ENCODE measurements at regions not wholly inside any gene's neighbourhood (a gene's known extent, or its start where the extent isn't known, plus 50 kb on each side); places are given as distances from the start of the nearest gene placed in this dataset.

DNA sequence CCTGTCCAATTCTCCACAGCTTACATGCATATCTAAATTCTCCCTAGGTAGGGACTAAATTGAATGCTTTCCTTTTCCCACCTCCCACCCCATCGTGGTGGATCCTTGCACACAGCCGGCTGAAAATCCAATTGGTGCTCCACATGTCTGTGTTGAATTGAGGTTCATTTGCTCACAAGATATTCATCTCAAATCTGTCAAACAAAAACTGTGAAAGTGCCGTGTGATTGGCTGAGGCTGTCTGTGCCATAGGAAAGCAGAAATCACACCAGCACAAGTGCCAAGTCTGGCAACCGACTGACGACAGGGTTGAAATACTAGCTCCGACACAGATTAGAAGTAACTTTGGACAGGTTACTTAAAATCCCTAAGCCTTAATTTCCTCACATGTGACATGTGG lies 823.3 kb downstream of the TDRD15 start:
- Histone ChIP-seq H2BK5ac (ENCODE audit: low read depth, low read length, poor library complexity, severe bottlenecking) (no peak overlapping the region), H3K4me3 (ENCODE audit: insufficient read depth, low read depth, low read length) (no peak overlapping the region), H2AFZ (replicated peaks; ENCODE audit: low read length, poor library complexity) (no peak overlapping the region), H3K9me3 (ENCODE audit: control insufficient read depth, insufficient read depth, low read length) (no peaks in the 10 kb centered on the region), H2BK20ac (ENCODE audit: low read depth, low read length) (no peak overlapping the region), H3K14ac (replicated peaks; ENCODE audit: low read depth, low read length) (no peak overlapping the region), H3K23ac (ENCODE audit: low read depth, low read length) (no peak overlapping the region), H4K20me1 (ENCODE audit: insufficient read depth, low read length) (no peaks in the 10 kb centered on the region), H4K91ac (ENCODE audit: insufficient read depth, low read depth, low read length) (no peak overlapping the region), H3K4ac (ENCODE audit: low read depth, low read length) (no peak overlapping the region), H3K4me1 (ENCODE audit: control insufficient read depth, insufficient read depth, low read length) (no peaks in the 10 kb centered on the region), H3K79me1 (ENCODE audit: low read depth in 1 of 2, low read length in 2 of 2) (no peaks in the 10 kb centered on the region), H2AK9ac (replicated peaks; ENCODE audit: low read depth, low read length, poor library complexity) (no peak overlapping the region), H2BK120ac (ENCODE audit: low read depth, low read length) (no peak overlapping the region), H3K9ac (ENCODE audit: low read depth, low read length) (no peak overlapping the region), H3K56ac (ENCODE audit: extremely low read depth, insufficient read depth, low read length) (no peak overlapping the region), H2AK5ac (ENCODE audit: low read depth, low read length) (no peak overlapping the region), H3K27me3 (ENCODE audit: control insufficient read depth, insufficient read depth, low read length) (no peaks in the 10 kb centered on the region), H3K27ac (ENCODE audit: insufficient read depth, low read length) (no peak overlapping the region), H3K18ac (ENCODE audit: low read depth, low read length) (no peak overlapping the region), H3K36me3 (ENCODE audit: control insufficient read depth, insufficient read depth, low read length) (no peaks in the 10 kb centered on the region), H4K8ac (ENCODE audit: low read depth in 2 of 2, low read length in 2 of 2) (no peak overlapping the region), H2BK15ac (ENCODE audit: low read depth, low read length) (no peak overlapping the region), H3K9me1 (ENCODE audit: insufficient read depth, low read length) (no peaks in the 10 kb centered on the region), H4K5ac (ENCODE audit: low read depth, low read length) (no peak overlapping the region), H3K4me2 (ENCODE audit: low read depth, low read length) (no peak overlapping the region)
- dilution Hi-C loops (cut with HindIII; ENCODE audit: low sequenced_read_pairs, unreplicated experiment): no loop called here
- no TSS peak for BruUV-seq (replicated peaks)
- ChIA-PET POLR2A (ENCODE audit: unreplicated experiment) (no interaction called here), CTCF (no interaction called here)
- no peak for TF ChIP-seq MAFK (IDR thresholded peaks at IDR 0.05; ENCODE audit: low read depth, low read length)
- TF ChIP-seq BHLHE40 (IDR thresholded peaks at IDR 0.05; ENCODE audit: low read depth, low read length): no peak
- no peak for TF ChIP-seq MAZ (IDR thresholded peaks at IDR 0.05; ENCODE audit: borderline replicate concordance, low read depth, low read length)
- TF ChIP-seq FOS (IDR thresholded peaks at IDR 0.05; ENCODE audit: low read depth, low read length): no peak
- no peak for TF ChIP-seq RAD21 (IDR thresholded peaks at IDR 0.05; ENCODE audit: low read length)
- TF ChIP-seq RFX5 (IDR thresholded peaks at IDR 0.05; ENCODE audit: low read depth, low read length): no peak
- TF ChIP-seq MXI1 (IDR thresholded peaks at IDR 0.05; ENCODE audit: borderline replicate concordance, low read depth, low read length): no peak
- no peak for TF ChIP-seq CEBPB (IDR thresholded peaks at IDR 0.05; ENCODE audit: low read depth, low read length)
- TF ChIP-seq, protein P1, sequence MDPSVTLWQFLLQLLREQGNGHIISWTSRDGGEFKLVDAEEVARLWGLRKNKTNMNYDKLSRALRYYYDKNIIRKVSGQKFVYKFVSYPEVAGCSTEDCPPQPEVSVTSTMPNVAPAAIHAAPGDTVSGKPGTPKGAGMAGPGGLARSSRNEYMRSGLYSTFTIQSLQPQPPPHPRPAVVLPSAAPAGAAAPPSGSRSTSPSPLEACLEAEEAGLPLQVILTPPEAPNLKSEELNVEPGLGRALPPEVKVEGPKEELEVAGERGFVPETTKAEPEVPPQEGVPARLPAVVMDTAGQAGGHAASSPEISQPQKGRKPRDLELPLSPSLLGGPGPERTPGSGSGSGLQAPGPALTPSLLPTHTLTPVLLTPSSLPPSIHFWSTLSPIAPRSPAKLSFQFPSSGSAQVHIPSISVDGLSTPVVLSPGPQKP (IDR thresholded peaks at IDR 0.05; ENCODE audit: borderline replicate concordance, low read depth, low read length): no peak
- TF ChIP-seq, protein P2, sequence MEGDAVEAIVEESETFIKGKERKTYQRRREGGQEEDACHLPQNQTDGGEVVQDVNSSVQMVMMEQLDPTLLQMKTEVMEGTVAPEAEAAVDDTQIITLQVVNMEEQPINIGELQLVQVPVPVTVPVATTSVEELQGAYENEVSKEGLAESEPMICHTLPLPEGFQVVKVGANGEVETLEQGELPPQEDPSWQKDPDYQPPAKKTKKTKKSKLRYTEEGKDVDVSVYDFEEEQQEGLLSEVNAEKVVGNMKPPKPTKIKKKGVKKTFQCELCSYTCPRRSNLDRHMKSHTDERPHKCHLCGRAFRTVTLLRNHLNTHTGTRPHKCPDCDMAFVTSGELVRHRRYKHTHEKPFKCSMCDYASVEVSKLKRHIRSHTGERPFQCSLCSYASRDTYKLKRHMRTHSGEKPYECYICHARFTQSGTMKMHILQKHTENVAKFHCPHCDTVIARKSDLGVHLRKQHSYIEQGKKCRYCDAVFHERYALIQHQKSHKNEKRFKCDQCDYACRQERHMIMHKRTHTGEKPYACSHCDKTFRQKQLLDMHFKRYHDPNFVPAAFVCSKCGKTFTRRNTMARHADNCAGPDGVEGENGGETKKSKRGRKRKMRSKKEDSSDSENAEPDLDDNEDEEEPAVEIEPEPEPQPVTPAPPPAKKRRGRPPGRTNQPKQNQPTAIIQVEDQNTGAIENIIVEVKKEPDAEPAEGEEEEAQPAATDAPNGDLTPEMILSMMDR (conservative IDR thresholded peaks at IDR 0.05; ENCODE audit: low read depth, low read length): no peak
- no peak for TF ChIP-seq CHD1 (IDR thresholded peaks at IDR 0.05; ENCODE audit: low read depth, low read length)
- TF ChIP-seq SMC3 (IDR thresholded peaks at IDR 0.05; ENCODE audit: low read depth, low read length): no peak
- no peak for TF ChIP-seq NFE2L2 (IDR thresholded peaks at IDR 0.05; ENCODE audit: low read depth, low read length)
- TF ChIP-seq, protein P3, sequence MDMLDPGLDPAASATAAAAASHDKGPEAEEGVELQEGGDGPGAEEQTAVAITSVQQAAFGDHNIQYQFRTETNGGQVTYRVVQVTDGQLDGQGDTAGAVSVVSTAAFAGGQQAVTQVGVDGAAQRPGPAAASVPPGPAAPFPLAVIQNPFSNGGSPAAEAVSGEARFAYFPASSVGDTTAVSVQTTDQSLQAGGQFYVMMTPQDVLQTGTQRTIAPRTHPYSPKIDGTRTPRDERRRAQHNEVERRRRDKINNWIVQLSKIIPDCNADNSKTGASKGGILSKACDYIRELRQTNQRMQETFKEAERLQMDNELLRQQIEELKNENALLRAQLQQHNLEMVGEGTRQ (IDR thresholded peaks at IDR 0.05; ENCODE audit: low read depth, low read length): no peak
- TF ChIP-seq RCOR1 (IDR thresholded peaks at IDR 0.05; ENCODE audit: insufficient replicate concordance, low read length): no peak
- TF ChIP-seq POLR2A (IDR thresholded peaks at IDR 0.05; ENCODE audit: low read depth, low read length): no peak
- intact Hi-C loops (cut with micrococcal nuclease): no loop called here
- ATAC-seq (ENCODE audit: low read depth) (no peak), DNase-seq (no peak)
- 22% methylated on average over 4 of the region's 6 CpGs; no CpG with 5 or more reads in 1 of the 2 experiments for WGBS, 2 experiments (ENCODE audit: extremely low coverage in 2 of 2, insufficient read length in 1 of 2)
- in situ Hi-C loops (cut with MboI; ENCODE audit: low sequenced_read_pairs): no loop called here

Data from IMR-90 (cell line).